Epithelial cell of esophagus (primary cell): ENCODE measurements at regions not wholly inside any gene's neighbourhood (a gene's known extent, or its start where the extent isn't known, plus 50 kb on each side); places are given as distances from the start of the nearest gene placed in this dataset.

Experiments used
- DNase-seq: peaks from one replicate; pipeline ENCODE4 v3.0.0; 2010; ENCODE audit warnings: low read depth
- H3K4me3 ChIP-seq: 2 replicates; pipeline ENCODE4 v1.5.1; 2011; ENCODE audit warnings: mild to moderate bottlenecking, low read length, control low read depth
- TF ChIP-seq, protein P1 (sequence below): IDR thresholded peaks from 2 replicates; pipeline ENCODE4 v1.5.1; 2011; ENCODE audit warnings: low read depth, mild to moderate bottlenecking, low read length, control low read depth, inconsistent platforms; ENCODE audit not compliant: insufficient read depth; ENCODE audit errors: missing control alignments

DNA sequence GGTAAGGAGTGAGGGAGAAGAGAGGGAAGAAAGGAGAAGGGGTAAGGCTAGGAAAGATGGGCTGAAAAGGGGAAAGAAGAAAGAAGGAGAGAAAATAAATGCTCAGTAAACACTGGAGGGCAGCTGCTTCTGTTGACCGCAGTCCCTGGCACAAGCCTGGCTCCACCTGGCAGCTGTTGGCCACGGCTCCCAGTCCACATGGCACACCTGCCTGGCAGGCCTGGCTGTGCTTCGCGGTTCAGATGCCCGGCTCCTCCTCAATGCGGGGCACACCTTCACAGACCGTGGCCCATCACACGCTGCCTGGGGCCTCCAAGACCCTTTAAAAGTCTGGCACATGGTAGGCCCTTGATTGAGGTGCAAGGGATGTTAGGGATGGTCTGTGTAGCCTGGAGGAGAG, 516.8 kb upstream of the PROK2 start:
- TF ChIP-seq, protein P1, sequence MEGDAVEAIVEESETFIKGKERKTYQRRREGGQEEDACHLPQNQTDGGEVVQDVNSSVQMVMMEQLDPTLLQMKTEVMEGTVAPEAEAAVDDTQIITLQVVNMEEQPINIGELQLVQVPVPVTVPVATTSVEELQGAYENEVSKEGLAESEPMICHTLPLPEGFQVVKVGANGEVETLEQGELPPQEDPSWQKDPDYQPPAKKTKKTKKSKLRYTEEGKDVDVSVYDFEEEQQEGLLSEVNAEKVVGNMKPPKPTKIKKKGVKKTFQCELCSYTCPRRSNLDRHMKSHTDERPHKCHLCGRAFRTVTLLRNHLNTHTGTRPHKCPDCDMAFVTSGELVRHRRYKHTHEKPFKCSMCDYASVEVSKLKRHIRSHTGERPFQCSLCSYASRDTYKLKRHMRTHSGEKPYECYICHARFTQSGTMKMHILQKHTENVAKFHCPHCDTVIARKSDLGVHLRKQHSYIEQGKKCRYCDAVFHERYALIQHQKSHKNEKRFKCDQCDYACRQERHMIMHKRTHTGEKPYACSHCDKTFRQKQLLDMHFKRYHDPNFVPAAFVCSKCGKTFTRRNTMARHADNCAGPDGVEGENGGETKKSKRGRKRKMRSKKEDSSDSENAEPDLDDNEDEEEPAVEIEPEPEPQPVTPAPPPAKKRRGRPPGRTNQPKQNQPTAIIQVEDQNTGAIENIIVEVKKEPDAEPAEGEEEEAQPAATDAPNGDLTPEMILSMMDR = no peak
- no peak for DNase-seq
- no peak overlapping the region for H3K4me3 ChIP-seq

DNA sequence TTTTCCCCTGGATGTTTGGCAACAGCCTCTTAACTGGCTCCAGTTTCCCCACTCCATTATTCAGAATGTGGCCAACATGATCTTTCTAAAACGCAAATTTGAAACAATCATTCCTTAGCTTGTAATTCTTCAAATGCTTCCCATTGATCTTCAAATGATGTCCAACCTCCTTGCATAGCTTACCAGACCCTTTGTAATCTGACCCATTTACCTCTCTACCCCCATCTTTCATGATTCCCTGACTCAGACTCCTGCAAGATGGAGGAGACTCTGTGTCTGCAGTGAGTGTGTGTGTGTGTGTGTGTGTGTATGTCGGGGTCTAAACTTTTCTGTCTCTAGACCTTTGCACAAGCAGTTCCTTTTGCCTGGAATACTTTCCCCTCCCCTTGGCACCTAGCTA, 515.7 kb upstream of the PROK2 start:
- TF ChIP-seq, protein P1 = no peak
- no peak for DNase-seq
- no peak overlapping the region for H3K4me3 ChIP-seq

DNA sequence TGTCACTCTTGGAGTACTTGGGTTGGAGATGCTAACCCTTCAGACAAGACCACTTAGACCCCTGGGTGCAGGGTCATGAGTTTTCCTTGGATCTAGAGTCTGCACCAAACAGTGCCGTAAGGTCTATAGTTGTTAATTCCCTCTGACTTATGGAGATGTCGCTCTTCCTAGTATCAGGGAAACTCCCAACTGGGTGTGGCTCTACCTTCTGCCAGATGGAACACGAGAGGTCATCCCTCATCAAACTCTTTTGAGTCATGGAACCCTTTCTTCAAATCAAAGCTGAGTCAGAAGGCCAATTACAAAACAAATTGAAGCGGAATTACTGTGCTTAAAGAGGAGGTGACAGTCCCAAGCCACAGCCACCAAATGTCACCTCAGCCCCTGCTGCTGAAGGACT, 514.9 kb upstream of the PROK2 start:
- peak; percentile 71 for DNase-seq
- H3K4me3 ChIP-seq = no peak overlapping the region
- TF ChIP-seq, protein P1 = no peak

DNA sequence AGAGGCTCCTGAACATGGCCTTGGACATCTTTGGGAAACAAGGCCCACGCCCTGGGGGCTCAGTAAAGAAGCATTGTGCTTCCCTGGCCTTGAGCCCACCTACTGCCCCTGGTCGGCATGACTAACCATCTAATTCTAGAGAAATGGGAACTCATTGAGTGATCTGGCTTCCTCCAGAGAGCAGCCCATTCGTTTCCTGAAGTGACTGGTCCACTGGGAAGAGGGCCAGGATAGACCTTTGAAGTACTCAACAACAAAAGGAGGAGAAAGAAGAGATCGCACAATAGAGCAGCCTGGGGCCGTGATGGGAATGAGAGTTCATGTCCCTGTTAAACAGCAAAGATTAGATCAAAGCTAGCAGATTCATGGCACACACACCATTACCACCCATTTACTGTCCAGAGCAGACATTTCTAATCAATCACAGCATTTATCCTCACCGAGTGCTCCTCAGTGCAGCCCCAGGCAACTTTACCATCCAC, 514.4 kb upstream of the PROK2 start:
- H3K4me3 ChIP-seq = no peak overlapping the region
- TF ChIP-seq, protein P1 = no peak
- peak; percentile 31 for DNase-seq

DNA sequence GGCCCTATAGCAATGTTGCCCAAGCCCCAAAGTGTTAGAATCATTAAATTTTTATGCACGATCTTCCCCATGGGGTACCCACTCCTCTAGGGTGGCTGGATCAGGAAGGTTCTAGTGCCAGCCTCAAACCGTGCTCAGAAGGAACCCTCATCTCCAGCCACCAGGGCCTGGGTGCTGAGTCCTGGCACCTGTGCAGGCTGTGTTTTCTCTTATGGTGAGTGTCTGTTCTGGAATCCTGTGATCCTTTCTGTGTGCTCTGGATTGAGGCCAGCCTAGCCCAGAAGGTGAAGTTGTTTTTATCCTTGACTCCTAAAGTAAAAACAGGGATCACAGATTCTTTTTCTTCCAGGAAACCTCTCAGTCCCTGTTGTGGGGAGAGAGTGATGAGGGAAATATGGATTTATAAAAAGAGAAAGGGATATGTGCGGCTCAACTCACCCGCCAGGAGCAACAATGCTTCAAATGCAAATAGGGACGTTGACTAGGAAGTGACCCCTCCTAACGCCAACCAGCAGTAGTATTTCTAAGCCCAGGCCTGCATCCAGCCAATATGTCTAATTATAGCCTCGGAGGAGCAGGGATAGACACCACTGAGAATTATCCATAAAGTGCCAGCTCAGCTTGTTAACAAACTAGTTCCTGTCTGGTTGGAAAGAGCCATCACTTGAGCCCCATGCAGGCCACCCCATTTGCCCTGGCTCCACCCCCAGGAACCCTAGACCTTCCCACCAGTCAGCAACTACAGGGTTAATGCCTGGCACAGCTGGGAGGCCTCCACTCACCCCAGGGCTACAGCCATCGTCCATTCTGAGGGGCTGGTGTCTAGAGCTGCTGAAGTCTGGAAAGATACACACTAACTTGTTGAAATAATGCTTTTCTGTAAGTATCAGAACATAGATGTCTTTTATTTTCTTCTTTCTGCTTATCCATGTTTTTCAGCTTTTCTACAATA, 513.5 kb upstream of the PROK2 start:
- no peak overlapping the region for H3K4me3 ChIP-seq
- DNase-seq = no peak
- TF ChIP-seq, protein P1 = no peak

DNA sequence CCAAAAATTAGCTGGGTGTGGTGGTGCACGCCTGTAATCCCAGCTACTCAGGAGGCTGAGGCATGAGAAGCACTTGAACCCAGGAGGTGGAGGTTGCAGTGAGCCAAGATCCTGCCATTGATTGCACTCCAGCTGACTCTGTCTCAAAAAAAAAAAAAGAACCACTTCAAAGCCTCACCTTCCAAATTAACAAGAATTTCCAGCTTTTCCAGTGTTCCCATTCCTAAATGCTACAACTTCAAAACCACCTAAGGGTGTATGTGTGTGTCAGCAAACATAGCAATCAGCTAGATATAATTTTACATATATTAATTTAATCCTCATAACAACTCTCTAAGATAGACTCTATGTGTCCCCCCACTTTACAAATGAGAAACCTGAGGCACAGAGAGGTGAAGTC, 512.5 kb upstream of the PROK2 start:
- DNase-seq = peak; percentile 58
- H3K4me3 ChIP-seq = no peak overlapping the region
- TF ChIP-seq, protein P1 = no peak
